Common myeloid progenitor, CD34-positive (primary cell): ENCODE measurements at regions not wholly inside any gene's neighbourhood (a gene's known extent, or its start where the extent isn't known, plus 50 kb on each side); places are given as distances from the start of the nearest gene placed in this dataset.

Source experiments
- CTCF ChIA-PET: fragments of 350-600 bp; sonication (Branson Sonifier 250); formaldehyde crosslinking; loops from one replicate; lab custom pipeline; 2021; ENCODE audit warnings: antibody characterized with exemption; lab: Charles Lee
- POLR2A ChIA-PET: fragments of 350-600 bp; sonication (Branson Sonifier 250); formaldehyde crosslinking; loops from one replicate; lab custom pipeline; 2021; ENCODE audit warnings: antibody characterized with exemption; lab: Charles Lee
- DNase-seq, 3 donors: peaks; one replicate each; pipeline versions ENCODE4 v3.0.0 to v3.0.0-alpha.2; 2013
- H3K27ac ChIP-seq, 2 experiments: 1 replicate in 1 of 2; 2 replicates in 1 of 2; pipeline ENCODE4 v1.7.0; 2013; ENCODE audit warnings: inconsistent platforms in 2 of 2, low read length in 2 of 2, mild to moderate bottlenecking in 2 of 2, low read depth in 1 of 2, moderate library complexity in 1 of 2; ENCODE audit not compliant: severe bottlenecking in 2 of 2, insufficient read depth in 1 of 2, poor library complexity in 1 of 2
- H3K27me3 ChIP-seq, 5 experiments: replicated peaks in 2 of 5; 1 replicate in 3 of 5; 2 replicates in 2 of 5; pipeline versions ENCODE4 v1.6.1 to v1.7.0; 2013; ENCODE audit warnings: low read length in 4 of 5, mild to moderate bottlenecking in 2 of 5, moderate library complexity in 2 of 5, inconsistent platforms in 1 of 5; ENCODE audit not compliant: insufficient read depth in 5 of 5, control insufficient read depth in 4 of 5
- H3K36me3 ChIP-seq, 4 experiments: 1 replicate in 2 of 4; 2 replicates in 2 of 4; pipeline versions ENCODE4 v1.6.1 to v1.7.0; 2013; ENCODE audit warnings: low read length in 3 of 4, control low read depth in 1 of 4, mild to moderate bottlenecking in 1 of 4; ENCODE audit not compliant: control insufficient read depth in 4 of 4, insufficient read depth in 4 of 4
- H3K4me1 ChIP-seq, 4 experiments: 1 replicate in 3 of 4; 2 replicates in 1 of 4; pipeline versions ENCODE4 v1.6.1 to v1.7.1; 2013; ENCODE audit warnings: low read length in 3 of 4, mild to moderate bottlenecking in 3 of 4, control low read depth in 1 of 4, inconsistent platforms in 1 of 4, moderate library complexity in 1 of 4; ENCODE audit not compliant: control insufficient read depth in 4 of 4, insufficient read depth in 4 of 4; ENCODE audit errors: control extremely low read depth in 1 of 4
- H3K4me3 ChIP-seq, 7 experiments: 1 replicate in 4 of 7; 2 replicates in 3 of 7; pipeline versions ENCODE4 v1.5.1 to v1.7.0; 2013; ENCODE audit warnings: mild to moderate bottlenecking in 7 of 7, low read length in 6 of 7, moderate library complexity in 6 of 7, inconsistent platforms in 2 of 7, low read depth in 2 of 7, control low read depth in 1 of 7; ENCODE audit not compliant: insufficient read depth in 4 of 7, control insufficient read depth in 1 of 7; ENCODE audit errors: extremely low read depth in 1 of 7
- H3K9me3 ChIP-seq, 5 experiments: 1 replicate in 4 of 5; 2 replicates in 1 of 5; pipeline versions ENCODE4 v1.6.1 to v1.7.1; 2013; ENCODE audit warnings: low read length in 4 of 5, mild to moderate bottlenecking in 2 of 5, inconsistent platforms in 1 of 5, low read depth in 1 of 5, moderate library complexity in 1 of 5; ENCODE audit not compliant: control insufficient read depth in 4 of 5, insufficient read depth in 2 of 5; ENCODE audit errors: control extremely low read depth in 1 of 5
- WGBS: methylation state at CpG from one replicate; pipeline ENCODE4 v1.1.5; 2013; ENCODE audit not compliant: insufficient coverage; 5-methylcytosine and 5-hydroxymethylcytosine counted together

DNA sequence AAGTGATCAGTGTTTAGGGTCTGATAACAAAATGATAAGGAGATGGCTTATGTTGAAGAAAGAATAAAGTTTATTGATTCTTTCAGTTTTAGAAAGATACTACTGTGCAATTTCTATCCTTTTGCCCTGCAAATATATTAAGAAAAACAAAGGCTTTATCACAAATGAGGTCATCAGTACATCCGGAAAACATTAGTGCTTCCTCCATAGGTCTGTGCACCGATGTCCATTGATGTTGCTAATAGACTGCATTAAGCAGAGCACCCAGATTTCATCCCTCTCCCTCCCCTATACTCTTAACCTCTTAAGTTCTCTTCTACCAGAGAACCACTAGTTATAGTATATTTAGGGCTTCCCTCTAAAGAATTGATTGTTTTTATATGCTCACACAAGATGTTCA, 53.7 kb upstream of the HHIP start:
- ChIA-PET POLR2A (no interaction called here), CTCF (no interaction called here)
- no peaks in the 10 kb centered on the region for H3K9me3 ChIP-seq
- no peaks in the 10 kb centered on the region for H3K36me3 ChIP-seq
- no peaks in the 10 kb centered on the region for H3K27me3 ChIP-seq
- 100% methylated on average over 2 of the region's 2 CpGs for WGBS
- H3K4me3 ChIP-seq: no peak overlapping the region
- H3K4me1 ChIP-seq: peaks cover 0 to 9% (median 1%) of the 10 kb centered on the region in 4 experiments
- DNase-seq: no peak
- no peak overlapping the region for H3K27ac ChIP-seq

GRCh38 chr4:144594471-144594986, 51.4 kb upstream of the HHIP start:
- Histone ChIP-seq H3K27ac (no peak overlapping the region), H3K4me3 (no peak overlapping the region), H3K9me3 (no peaks in the 10 kb centered on the region), H3K27me3 (no peaks in the 10 kb centered on the region), H3K36me3 (no peaks in the 10 kb centered on the region), H3K4me1 (peaks cover 0 to 9% (median 1%) of the 10 kb centered on the region in 4 experiments)
- CTCF ChIA-PET: no interaction called here
- POLR2A ChIA-PET: no interaction called here
- no peak for DNase-seq
- 100% methylated on average over 1 of the region's 1 CpG for WGBS

- Histone ChIP-seq H3K4me3 (no peak overlapping the region), H3K27ac (no peak overlapping the region), H3K9me3 (no peaks in the 10 kb centered on the region), H3K27me3 (no peaks in the 10 kb centered on the region), H3K36me3 (no peaks in the 10 kb centered on the region), H3K4me1 (peaks cover 0 to 3% (median 1%) of the 10 kb centered on the region in 4 experiments)
- CTCF ChIA-PET: no interaction called here
- WGBS: 100% methylated on average over 1 of the region's 3 CpGs
- DNase-seq: no peak
- POLR2A ChIA-PET: no interaction called here
Measured at GRCh38 chr4:144595681-144596080, 50.3 kb upstream of the HHIP start.
